Stimulated activated CD4-positive, alpha-beta T cell treated with anti-CD3 and anti-CD28 coated beads, Interleukin-4, amount 100 ng/mL, for 4 hours (primary cell): ENCODE measurements at regions not wholly inside any gene's neighbourhood (a gene's known extent, or its start where the extent isn't known, plus 50 kb on each side); places are given as distances from the start of the nearest gene placed in this dataset.
"Not testable (repeated sequence)": the region's sequence is repeated elsewhere in the genome, so short reads cannot be mapped to it uniquely, and the experiment has no call there.

ENCODE experiments used
- DNase-seq, 2 experiments: peaks; one replicate each; pipeline ENCODE4 v3.0.0-alpha.2; 2020

- no peak for DNase-seq
Observed at GRCh38 chr1:194080826-194081225, 894.4 kb upstream of the B3GALT2 start.

- no peak for DNase-seq
Observed at GRCh38 chr1:194078765-194079164, 892.4 kb upstream of the B3GALT2 start.

GRCh38 chr1:194076646-194077045 lies 890.2 kb upstream of the B3GALT2 start:
- DNase-seq = no peak

GRCh38 chr1:194073833-194074232 lies 887.4 kb upstream of the B3GALT2 start:
- no peak for DNase-seq

GRCh38 chr1:194071205-194071604 lies 884.8 kb upstream of the B3GALT2 start:
- DNase-seq = no peak

- no peak for DNase-seq
Observed at GRCh38 chr1:194069831-194070218, 883.4 kb upstream of the B3GALT2 start.

- DNase-seq = no peak
Observed at GRCh38 chr1:194069168-194069830, 882.9 kb upstream of the B3GALT2 start.

- DNase-seq = no peak
Observed at GRCh38 chr1:194068446-194069167, 882.2 kb upstream of the B3GALT2 start.

GRCh38 chr1:194067772-194068171 lies 881.4 kb upstream of the B3GALT2 start:
- DNase-seq = no peak

GRCh38 chr1:194062962-194063361 lies 876.5 kb upstream of the B3GALT2 start:
- DNase-seq = no peak

- DNase-seq = no peak
Observed at GRCh38 chr1:194062526-194062925, 876.1 kb upstream of the B3GALT2 start.

- no peak for DNase-seq
Observed at GRCh38 chr1:194060481-194060880, 874.1 kb upstream of the B3GALT2 start.

- not testable (repeated sequence) for DNase-seq
Observed at GRCh38 chr1:194058268-194058667, 871.9 kb upstream of the B3GALT2 start.

- peak in 1 of 2 experiments; percentile 4 for DNase-seq
Observed at GRCh38 chr1:194056169-194056568, 869.8 kb upstream of the B3GALT2 start.

GRCh38 chr1:194055536-194055935 lies 869.1 kb upstream of the B3GALT2 start:
- no peak for DNase-seq

- no peak for DNase-seq
Observed at GRCh38 chr1:194052514-194053338, 866.3 kb upstream of the B3GALT2 start.

GRCh38 chr1:194047921-194048320 lies 861.5 kb upstream of the B3GALT2 start:
- no peak for DNase-seq

GRCh38 chr1:194047206-194047605 lies 860.8 kb upstream of the B3GALT2 start:
- DNase-seq = no peak

GRCh38 chr1:194045416-194045815 lies 859.0 kb upstream of the B3GALT2 start:
- no peak for DNase-seq

GRCh38 chr1:194044892-194045291 lies 858.5 kb upstream of the B3GALT2 start:
- DNase-seq = no peak

- no peak for DNase-seq
Observed at GRCh38 chr1:194043984-194044755, 857.8 kb upstream of the B3GALT2 start.

- DNase-seq = no peak
Observed at GRCh38 chr1:194042736-194043135, 856.3 kb upstream of the B3GALT2 start.

GRCh38 chr1:194040496-194040895 lies 854.1 kb upstream of the B3GALT2 start:
- no peak for DNase-seq
